Smooth muscle cell (in vitro differentiated cells): ENCODE measurements at regions not wholly inside any gene's neighbourhood (a gene's known extent, or its start where the extent isn't known, plus 50 kb on each side); places are given as distances from the start of the nearest gene placed in this dataset.

Experiments
- DNase-seq: peaks from one replicate; lab custom pipeline; 2025; ENCODE audit not compliant: unreplicated experiment; lab: John Stamatoyannopoulos, UW
- H2AFZ ChIP-seq: fragments of 200-600 bp; sonication (generic); 2 replicates; pipeline ENCODE4 v1.6.0; 2016; ENCODE audit warnings: antibody characterized with exemption, low read depth, mild to moderate bottlenecking
- H3F3A ChIP-seq: fragments of 200-600 bp; sonication (generic); 2 replicates; pipeline ENCODE4 v1.6.0; 2017; ENCODE audit warnings: antibody characterized with exemption, low read depth
- H3K27ac ChIP-seq: fragments of 200-600 bp; sonication (generic); 2 replicates; pipeline ENCODE4 v1.5.1; 2016; ENCODE audit warnings: low read depth, mild to moderate bottlenecking
- H3K27me3 ChIP-seq: fragments of 200-600 bp; sonication (generic); 2 replicates; pipeline ENCODE4 v1.6.1; 2016; ENCODE audit warnings: low read depth, mild to moderate bottlenecking
- H3K36me3 ChIP-seq: fragments of 200-600 bp; sonication (generic); 2 replicates; pipeline ENCODE4 v1.5.1; 2016; ENCODE audit warnings: low read depth
- H3K4me1 ChIP-seq: fragments of 200-600 bp; sonication (generic); 2 replicates; pipeline ENCODE4 v1.5.1; 2016; ENCODE audit warnings: low read depth
- H3K4me2 ChIP-seq: fragments of 200-600 bp; sonication (generic); 2 replicates; pipeline ENCODE4 v1.6.0; 2016; ENCODE audit warnings: mild to moderate bottlenecking
- H3K4me3 ChIP-seq: fragments of 200-600 bp; sonication (generic); 2 replicates; pipeline ENCODE4 v1.5.1; 2016; ENCODE audit warnings: mild to moderate bottlenecking
- H3K79me2 ChIP-seq: fragments of 200-600 bp; sonication (generic); 2 replicates; pipeline ENCODE4 v1.6.0; 2016; ENCODE audit warnings: low read depth, mild to moderate bottlenecking
- H3K9ac ChIP-seq: fragments of 200-600 bp; sonication (generic); 2 replicates; pipeline ENCODE4 v1.6.0; 2016; ENCODE audit warnings: low read depth
- H3K9me3 ChIP-seq: fragments of 200-600 bp; sonication (generic); replicated peaks from 2 replicates; pipeline ENCODE4 v1.5.1; 2016; ENCODE audit warnings: low read depth
- H4K20me1 ChIP-seq: fragments of 200-600 bp; sonication (generic); 2 replicates; pipeline ENCODE4 v1.6.0; 2016; ENCODE audit warnings: low read depth
- WGBS: methylation state at CpG from one replicate; pipeline ENCODE4 v1.1.7; 2016; ENCODE audit warnings: low lambda C conversion rate; 5-methylcytosine and 5-hydroxymethylcytosine counted together
- TF ChIP-seq, protein P1 (sequence below): fragments of 200-600 bp; sonication (generic); IDR thresholded peaks from 2 replicates; pipeline ENCODE4 v1.5.1; 2017; ENCODE audit warnings: borderline replicate concordance, mild to moderate bottlenecking, antibody characterized with exemption; ENCODE audit not compliant: insufficient read depth, poor library complexity, severe bottlenecking

GRCh38 chr11:119806064-119806915 lies 77.3 kb upstream of the NECTIN1 start:
- no peaks in the 10 kb centered on the region for H3K36me3 ChIP-seq
- peaks cover 8% of the 10 kb centered on the region for H3K4me1 ChIP-seq
- no peaks in the 10 kb centered on the region for H3F3A ChIP-seq
- over 99% methylated on average over 8 of the region's 8 CpGs for WGBS
- H2AFZ ChIP-seq = no peak overlapping the region
- no peaks in the 10 kb centered on the region for H4K20me1 ChIP-seq
- H3K9me3 ChIP-seq = no peaks in the 10 kb centered on the region
- TF ChIP-seq, protein P1, sequence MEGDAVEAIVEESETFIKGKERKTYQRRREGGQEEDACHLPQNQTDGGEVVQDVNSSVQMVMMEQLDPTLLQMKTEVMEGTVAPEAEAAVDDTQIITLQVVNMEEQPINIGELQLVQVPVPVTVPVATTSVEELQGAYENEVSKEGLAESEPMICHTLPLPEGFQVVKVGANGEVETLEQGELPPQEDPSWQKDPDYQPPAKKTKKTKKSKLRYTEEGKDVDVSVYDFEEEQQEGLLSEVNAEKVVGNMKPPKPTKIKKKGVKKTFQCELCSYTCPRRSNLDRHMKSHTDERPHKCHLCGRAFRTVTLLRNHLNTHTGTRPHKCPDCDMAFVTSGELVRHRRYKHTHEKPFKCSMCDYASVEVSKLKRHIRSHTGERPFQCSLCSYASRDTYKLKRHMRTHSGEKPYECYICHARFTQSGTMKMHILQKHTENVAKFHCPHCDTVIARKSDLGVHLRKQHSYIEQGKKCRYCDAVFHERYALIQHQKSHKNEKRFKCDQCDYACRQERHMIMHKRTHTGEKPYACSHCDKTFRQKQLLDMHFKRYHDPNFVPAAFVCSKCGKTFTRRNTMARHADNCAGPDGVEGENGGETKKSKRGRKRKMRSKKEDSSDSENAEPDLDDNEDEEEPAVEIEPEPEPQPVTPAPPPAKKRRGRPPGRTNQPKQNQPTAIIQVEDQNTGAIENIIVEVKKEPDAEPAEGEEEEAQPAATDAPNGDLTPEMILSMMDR = no peak
- no peak for DNase-seq
- H3K4me3 ChIP-seq = no peak overlapping the region
- H3K4me2 ChIP-seq = no peak overlapping the region
- H3K27me3 ChIP-seq = peaks cover 3% of the 10 kb centered on the region
- H3K9ac ChIP-seq = no peak overlapping the region
- no peak overlapping the region for H3K27ac ChIP-seq
- no peaks in the 10 kb centered on the region for H3K79me2 ChIP-seq

DNA sequence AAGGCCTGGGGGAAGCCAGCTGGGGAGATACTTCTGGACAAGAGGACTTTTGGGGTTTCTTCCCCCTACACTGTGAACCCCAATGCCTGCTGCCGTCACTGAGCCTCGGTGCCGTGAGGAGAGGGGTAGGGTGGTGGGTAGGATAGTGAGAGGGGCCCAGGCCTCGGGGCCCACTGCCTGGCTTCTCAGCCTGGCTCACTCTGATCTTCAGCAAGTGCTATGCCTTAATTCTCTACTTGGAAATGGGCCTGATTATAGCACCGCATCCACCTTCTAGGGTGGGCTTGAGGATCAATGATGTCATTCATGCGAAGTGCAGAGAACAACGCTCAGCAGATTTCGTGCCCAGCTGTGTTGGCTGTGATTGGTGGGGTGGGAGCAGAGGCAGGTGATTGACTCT lies 76.7 kb upstream of the NECTIN1 start:
- Histone ChIP-seq H3K36me3 (no peaks in the 10 kb centered on the region), H3K9me3 (no peaks in the 10 kb centered on the region), H2AFZ (no peak overlapping the region), H3K27me3 (peaks cover 3% of the 10 kb centered on the region), H3K4me2 (no peak overlapping the region), H3F3A (no peaks in the 10 kb centered on the region), H3K4me1 (peaks cover 8% of the 10 kb centered on the region), H3K9ac (no peak overlapping the region), H3K4me3 (no peak overlapping the region), H3K27ac (no peak overlapping the region), H4K20me1 (no peaks in the 10 kb centered on the region), H3K79me2 (no peaks in the 10 kb centered on the region)
- DNase-seq = no peak
- 98% methylated on average over 8 of the region's 8 CpGs for WGBS
- TF ChIP-seq, protein P1 = no peak

DNA sequence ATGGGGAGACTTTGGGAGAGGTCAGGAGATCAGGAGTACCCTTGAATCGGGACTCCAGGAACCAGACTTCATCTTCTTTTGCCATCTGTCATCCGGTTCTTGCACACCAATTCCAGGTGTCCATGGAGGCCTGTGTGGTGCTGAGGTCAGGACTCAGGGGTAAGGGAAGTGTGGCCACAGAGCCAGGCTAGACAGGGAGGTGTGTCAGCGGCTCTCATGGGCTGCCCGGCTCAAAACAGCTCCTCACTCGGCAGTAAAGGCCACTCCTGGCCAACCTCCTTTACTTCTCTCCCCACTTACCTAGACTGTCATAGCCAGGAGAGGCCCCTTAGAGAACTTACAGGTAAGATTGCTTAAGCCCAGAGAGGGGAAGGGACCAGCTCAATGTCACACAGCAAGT lies 75.7 kb upstream of the NECTIN1 start:
- 92% methylated on average over 5 of the region's 5 CpGs for WGBS
- no peak overlapping the region for H3K27ac ChIP-seq

More for the DNA sequence above, 75.7 kb upstream of the NECTIN1 start:
- TF ChIP-seq, protein P1 = no peak
- Histone ChIP-seq H4K20me1 (no peaks in the 10 kb centered on the region), H3K4me1 (peaks cover 8% of the 10 kb centered on the region), H3K9me3 (no peaks in the 10 kb centered on the region), H3K36me3 (no peaks in the 10 kb centered on the region), H3K4me3 (no peak overlapping the region), H3K4me2 (no peak overlapping the region), H3F3A (no peaks in the 10 kb centered on the region), H3K9ac (no peak overlapping the region), H2AFZ (no peak overlapping the region), H3K27me3 (peaks cover 3% of the 10 kb centered on the region), H3K79me2 (no peaks in the 10 kb centered on the region)
- no peak for DNase-seq
